MM.1S (cell line): ENCODE measurements at regions not wholly inside any gene's neighbourhood (a gene's known extent, or its start where the extent isn't known, plus 50 kb on each side); places are given as distances from the start of the nearest gene placed in this dataset.

Experiments
- CTCF ChIP-seq: fragments of 300-600 bp; sonication (generic); IDR thresholded peaks from 2 replicates; pipeline ENCODE4 v1.5.1; 2016; ENCODE audit warnings: antibody characterized with exemption, low read length, mixed read lengths
- EZH2 ChIP-seq: fragments of 300-600 bp; sonication (generic); optimal IDR thresholded peaks from 2 replicates; pipeline ENCODE3; 2017; ENCODE audit warnings: low read depth, mild to moderate bottlenecking, antibody characterized with exemption, low read length, mixed read lengths

DNA sequence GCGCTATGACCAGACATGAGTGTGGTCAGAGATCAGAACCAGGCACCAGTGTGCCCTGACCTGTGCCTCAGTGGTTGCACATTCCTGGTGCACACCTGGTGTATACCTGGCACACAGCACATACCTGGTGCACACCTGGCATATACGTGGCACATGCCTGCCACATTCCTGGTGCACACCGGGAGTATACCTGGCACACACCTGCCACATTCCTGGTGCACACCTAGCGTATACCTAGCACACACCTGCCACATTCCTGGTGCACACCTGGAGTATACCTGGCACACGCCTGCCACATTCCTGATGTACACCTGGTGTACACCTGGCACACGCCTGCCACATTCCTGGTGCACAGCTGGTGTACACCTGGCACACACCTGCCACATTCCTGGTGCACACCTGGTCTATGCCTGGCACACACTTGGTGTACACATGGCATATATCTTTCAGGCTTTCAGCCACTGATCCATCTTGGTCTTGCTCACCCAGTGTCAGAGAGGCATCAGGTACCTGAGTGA lies 61.3 kb upstream of the ADGRL1 start:
- TF ChIP-seq CTCF (no peak), EZH2 (no peak)
